BLaER1 (cell line): ENCODE measurements at regions not wholly inside any gene's neighbourhood (a gene's known extent, or its start where the extent isn't known, plus 50 kb on each side); places are given as distances from the start of the nearest gene placed in this dataset.
"Not testable (repeated sequence)": the region's sequence is repeated elsewhere in the genome, so short reads cannot be mapped to it uniquely, and the experiment has no call there.

Source experiments
- H3K27ac ChIP-seq: shearing (Covaris generic); formaldehyde crosslinking; 2 replicates; pipeline ENCODE4 v1.8.1; 2022
- H3K27me3 ChIP-seq: shearing (Covaris generic); formaldehyde crosslinking; 2 replicates; pipeline ENCODE4 v1.8.1; 2022
- H3K36me3 ChIP-seq: shearing (Covaris generic); formaldehyde crosslinking; 2 replicates; pipeline ENCODE4 v1.8.1; 2022
- H3K4me1 ChIP-seq: shearing (Covaris generic); formaldehyde crosslinking; 2 replicates; pipeline ENCODE4 v1.8.1; 2022
- H3K4me2 ChIP-seq: shearing (Covaris generic); formaldehyde crosslinking; 2 replicates; pipeline ENCODE4 v1.8.1; 2022
- H3K4me3 ChIP-seq: shearing (Covaris generic); formaldehyde crosslinking; 2 replicates; pipeline ENCODE4 v1.8.1; 2022
- H3K9ac ChIP-seq: shearing (Covaris generic); formaldehyde crosslinking; 2 replicates; pipeline ENCODE4 v1.8.1; 2022
- H3K9me3 ChIP-seq: shearing (Covaris generic); formaldehyde crosslinking; 2 replicates; pipeline ENCODE4 v1.8.1; 2022
- H4K20me1 ChIP-seq: shearing (Covaris generic); formaldehyde crosslinking; 2 replicates; pipeline ENCODE4 v1.8.1; 2022
- Cebpa-rat ChIP-seq: shearing (Covaris generic); IDR thresholded peaks from 2 replicates; pipeline ENCODE4 v1.8.1; 2022

DNA sequence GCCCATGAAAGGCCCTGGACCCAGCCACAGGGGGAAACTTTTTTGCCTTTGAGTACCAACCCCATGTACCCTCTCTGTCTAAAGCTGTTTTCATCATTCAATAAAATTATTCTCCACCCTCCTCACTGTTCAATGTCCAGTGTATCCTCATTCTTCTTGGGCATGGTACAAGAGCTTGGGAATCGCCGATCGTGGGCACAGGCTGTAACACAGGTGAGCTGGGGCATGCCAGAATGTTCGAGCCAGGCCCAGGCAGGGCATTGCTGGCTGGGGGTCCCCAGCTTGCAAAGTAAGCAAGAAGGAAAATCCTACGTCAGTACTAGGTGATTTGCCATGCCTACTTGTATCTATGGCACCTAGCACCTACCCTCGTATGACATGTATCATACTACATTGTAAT lies 162.1 kb upstream of the NOL4 start:
- TF ChIP-seq Cebpa-rat: no peak
- Histone ChIP-seq H3K4me1 (no peaks in the 10 kb centered on the region), H3K36me3 (no peaks in the 10 kb centered on the region), H3K27ac (no peak overlapping the region), H4K20me1 (no peaks in the 10 kb centered on the region), H3K4me2 (no peak overlapping the region), H3K9me3 (peaks cover 7% of the 10 kb centered on the region), H3K27me3 (no peaks in the 10 kb centered on the region), H3K4me3 (no peak overlapping the region), H3K9ac (no peak overlapping the region)

DNA sequence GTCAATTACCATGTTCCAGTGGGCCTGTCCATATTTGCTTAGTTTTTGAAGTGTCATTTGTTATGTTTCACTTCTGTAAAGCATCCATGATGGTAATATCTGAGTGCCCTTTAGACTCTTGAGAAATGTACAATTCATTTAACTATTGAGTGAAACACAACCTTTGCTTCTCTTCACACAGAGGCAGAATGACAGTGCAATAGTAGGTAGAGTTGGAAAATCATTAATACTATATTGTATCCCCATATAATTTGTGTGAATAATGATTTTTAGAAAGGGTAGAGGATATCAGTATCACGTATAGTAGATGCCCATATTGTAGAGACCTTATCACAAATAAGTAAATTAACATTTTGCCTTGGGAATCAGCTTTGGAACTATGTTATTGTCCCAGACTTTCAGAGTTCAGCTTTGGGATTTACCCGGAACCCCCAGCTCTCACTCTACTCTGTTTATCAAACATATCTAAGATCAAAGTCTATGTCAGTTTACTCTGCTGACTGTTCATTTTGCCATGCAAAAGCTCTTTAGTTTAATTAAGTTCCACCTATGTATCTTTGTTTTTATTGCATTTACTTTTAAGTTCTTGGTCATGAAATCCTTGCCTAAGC lies 172.7 kb upstream of the NOL4 start:
- no peak overlapping the region for H3K4me2 ChIP-seq
- no peak overlapping the region for H3K4me3 ChIP-seq
- no peak for TF ChIP-seq Cebpa-rat
- H3K9ac ChIP-seq: no peak overlapping the region
- no peak overlapping the region for H3K27ac ChIP-seq
- no peaks in the 10 kb centered on the region for H4K20me1 ChIP-seq
- no peaks in the 10 kb centered on the region for H3K27me3 ChIP-seq
- no peaks in the 10 kb centered on the region for H3K4me1 ChIP-seq
- H3K9me3 ChIP-seq: no peaks in the 10 kb centered on the region
- H3K36me3 ChIP-seq: no peaks in the 10 kb centered on the region

DNA sequence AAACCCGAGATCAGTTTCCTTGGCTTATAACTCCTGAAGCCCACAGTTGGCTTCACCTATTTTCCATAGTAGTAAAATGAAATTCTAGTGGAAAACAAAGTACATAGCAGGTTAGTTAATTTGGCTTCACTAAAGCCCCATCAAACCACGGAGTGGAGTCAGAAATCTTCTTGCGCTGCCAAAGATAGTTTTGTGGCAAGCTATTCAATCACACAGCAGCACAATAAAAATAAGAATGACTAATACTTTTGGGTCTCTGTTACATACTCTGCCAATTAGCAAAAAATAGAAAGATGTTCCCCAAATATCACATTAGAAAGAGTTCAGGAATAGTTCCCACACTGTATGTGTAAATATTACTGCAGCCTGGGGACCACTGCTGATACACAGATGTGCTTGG lies 175.2 kb upstream of the NOL4 start:
- Histone ChIP-seq H3K27me3 (no peaks in the 10 kb centered on the region), H3K36me3 (no peaks in the 10 kb centered on the region), H3K4me1 (no peaks in the 10 kb centered on the region), H4K20me1 (no peaks in the 10 kb centered on the region), H3K27ac (no peak overlapping the region), H3K9me3 (no peaks in the 10 kb centered on the region), H3K4me2 (no peak overlapping the region), H3K9ac (no peak overlapping the region), H3K4me3 (no peak overlapping the region)
- no peak for TF ChIP-seq Cebpa-rat

DNA sequence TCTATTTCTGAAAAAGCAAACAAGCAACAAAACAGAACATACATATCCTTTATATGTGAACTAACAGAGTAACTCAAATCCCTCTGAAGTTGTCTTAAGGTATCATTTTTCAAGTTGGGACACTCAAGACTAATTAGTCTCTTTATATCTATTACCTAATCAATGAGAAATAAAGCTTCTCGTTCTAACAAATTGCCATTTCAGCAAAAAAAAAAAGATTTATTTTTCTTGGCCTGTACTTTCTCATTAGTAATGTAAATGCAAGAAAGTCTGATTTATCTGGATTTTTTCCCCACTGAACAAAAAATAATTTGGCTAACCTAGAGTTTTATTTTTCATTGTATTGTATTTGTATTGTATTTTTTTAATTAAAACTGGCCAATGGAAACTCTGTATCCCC lies 176.1 kb upstream of the NOL4 start:
- H3K27ac ChIP-seq: no peak overlapping the region
- no peaks in the 10 kb centered on the region for H3K27me3 ChIP-seq
- TF ChIP-seq Cebpa-rat: no peak
- no peaks in the 10 kb centered on the region for H3K9me3 ChIP-seq
- H3K4me3 ChIP-seq: no peak overlapping the region
- H3K36me3 ChIP-seq: no peaks in the 10 kb centered on the region
- no peak overlapping the region for H3K4me2 ChIP-seq
- H3K4me1 ChIP-seq: no peaks in the 10 kb centered on the region
- no peaks in the 10 kb centered on the region for H4K20me1 ChIP-seq
- no peak overlapping the region for H3K9ac ChIP-seq

DNA sequence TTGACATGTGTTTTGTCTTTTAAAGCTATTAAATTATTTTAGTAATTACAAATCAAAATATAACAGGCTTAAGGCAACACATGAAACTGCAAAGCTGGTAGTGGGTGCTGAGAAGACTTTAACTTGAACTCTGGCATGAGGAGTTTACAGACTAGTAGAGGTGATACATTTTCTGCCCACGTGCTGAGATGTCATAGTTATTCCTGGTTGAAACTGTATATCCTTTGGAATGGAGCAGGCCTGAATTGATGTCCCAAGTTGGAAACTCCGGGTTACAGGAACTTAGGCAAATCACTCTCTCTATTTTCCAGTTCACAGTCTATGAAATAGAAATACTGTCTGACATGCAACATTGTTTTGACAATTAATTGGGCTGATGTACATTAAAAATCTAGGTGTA lies 177.1 kb upstream of the NOL4 start:
- Histone ChIP-seq H3K9me3 (no peaks in the 10 kb centered on the region), H3K36me3 (no peaks in the 10 kb centered on the region), H3K9ac (no peak overlapping the region), H3K4me3 (no peak overlapping the region), H3K4me1 (no peaks in the 10 kb centered on the region), H3K27me3 (no peaks in the 10 kb centered on the region), H3K27ac (no peak overlapping the region), H3K4me2 (no peak overlapping the region), H4K20me1 (no peaks in the 10 kb centered on the region)
- no peak for TF ChIP-seq Cebpa-rat

DNA sequence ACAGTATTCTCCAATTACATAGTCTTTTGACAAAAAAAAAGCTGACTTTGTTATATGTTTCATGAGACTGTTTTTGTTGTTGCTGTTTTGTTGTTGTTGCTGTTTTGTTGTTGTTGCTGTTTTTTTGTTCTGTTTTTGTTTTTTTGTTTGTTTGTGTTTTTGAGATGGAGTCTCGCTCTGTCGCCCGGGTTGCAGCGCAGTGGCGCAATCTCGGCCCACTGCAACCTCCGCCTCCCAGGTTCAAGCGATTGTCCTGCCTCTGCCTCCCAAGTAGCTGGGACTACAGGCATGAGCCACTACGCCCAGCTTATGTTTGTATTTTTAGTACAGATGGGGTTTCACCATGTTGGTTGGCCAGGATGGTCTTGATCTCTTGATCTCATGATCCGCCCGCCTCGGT lies 182.8 kb upstream of the NOL4 start:
- H3K4me3 ChIP-seq, H3K36me3 ChIP-seq, H3K4me1 ChIP-seq, H3K9ac ChIP-seq, H3K9me3 ChIP-seq, H3K27me3 ChIP-seq, H3K4me2 ChIP-seq, H3K27ac ChIP-seq, H4K20me1 ChIP-seq: not testable (repeated sequence)

DNA sequence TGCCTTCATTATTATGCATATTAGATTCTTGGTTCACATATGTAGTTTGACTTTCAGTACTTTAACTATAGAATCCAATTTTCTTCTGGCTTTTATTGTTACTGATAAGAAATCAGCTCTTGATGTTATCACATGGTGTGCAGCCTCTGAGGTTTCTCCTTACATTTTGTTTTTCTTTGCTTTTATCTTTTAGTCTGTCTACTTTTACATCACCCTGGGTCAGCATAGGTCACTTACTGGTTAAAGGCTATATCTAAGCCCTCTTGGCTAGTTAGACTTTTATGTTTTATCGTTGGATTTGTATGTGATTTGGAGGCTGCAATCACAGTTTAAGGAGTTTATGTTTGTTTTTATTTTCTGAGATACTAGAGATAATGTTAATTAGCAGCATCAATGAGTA lies 187.2 kb upstream of the NOL4 start:
- no peaks in the 10 kb centered on the region for H3K27me3 ChIP-seq
- no peaks in the 10 kb centered on the region for H3K36me3 ChIP-seq
- no peak overlapping the region for H3K9ac ChIP-seq
- no peak overlapping the region for H3K4me3 ChIP-seq
- no peak for TF ChIP-seq Cebpa-rat
- H3K4me2 ChIP-seq: no peak overlapping the region
- H3K4me1 ChIP-seq: no peaks in the 10 kb centered on the region
- H3K27ac ChIP-seq: no peak overlapping the region
- no peaks in the 10 kb centered on the region for H4K20me1 ChIP-seq
- no peaks in the 10 kb centered on the region for H3K9me3 ChIP-seq

DNA sequence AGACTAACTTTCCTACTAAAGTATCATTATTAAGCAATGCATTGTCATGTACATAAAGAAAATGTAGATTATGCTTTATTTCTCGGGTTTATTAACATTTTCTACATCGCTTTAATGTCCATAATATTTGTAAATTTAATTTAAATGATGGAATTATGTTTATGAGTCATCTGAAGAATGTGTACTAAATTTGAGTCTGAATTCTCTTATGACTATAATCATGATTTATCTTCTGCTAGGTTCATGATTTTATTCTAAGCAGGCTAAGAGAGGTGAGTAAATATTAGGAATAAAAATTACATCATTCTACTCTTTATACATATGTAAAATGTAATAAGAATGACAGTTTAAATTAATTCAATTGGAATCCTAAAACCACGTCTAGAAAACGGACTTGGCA lies 206.3 kb upstream of the NOL4 start:
- Histone ChIP-seq H3K27me3 (no peaks in the 10 kb centered on the region), H3K4me1 (no peaks in the 10 kb centered on the region), H3K27ac (no peak overlapping the region), H3K4me2 (no peak overlapping the region), H3K36me3 (no peaks in the 10 kb centered on the region), H3K9ac (no peak overlapping the region), H3K9me3 (no peaks in the 10 kb centered on the region), H3K4me3 (no peak overlapping the region), H4K20me1 (no peaks in the 10 kb centered on the region)
- no peak for TF ChIP-seq Cebpa-rat

DNA sequence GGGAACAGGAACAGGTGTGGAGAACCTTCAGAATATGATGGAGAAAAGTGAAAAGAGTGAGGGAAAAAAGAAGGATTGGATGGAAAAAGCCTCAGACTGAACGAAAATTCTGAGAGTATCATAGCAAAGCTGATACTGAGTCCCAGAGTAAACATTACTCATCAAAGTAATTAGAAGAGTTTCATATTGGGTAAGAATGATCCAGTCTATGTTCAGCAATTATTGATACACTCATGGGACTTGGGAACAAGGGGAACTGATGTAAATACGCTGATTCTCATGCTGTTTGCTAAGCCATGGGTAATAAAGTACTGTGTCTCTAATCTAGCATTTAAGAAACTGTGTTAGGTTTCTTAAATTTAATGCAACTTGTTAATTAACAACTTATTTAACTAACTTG lies 219.9 kb upstream of the NOL4 start:
- Histone ChIP-seq H3K27me3 (no peaks in the 10 kb centered on the region), H3K4me1 (no peaks in the 10 kb centered on the region), H3K36me3 (no peaks in the 10 kb centered on the region), H3K9ac (no peak overlapping the region), H3K4me3 (no peak overlapping the region), H3K27ac (no peak overlapping the region), H4K20me1 (no peaks in the 10 kb centered on the region), H3K9me3 (no peaks in the 10 kb centered on the region), H3K4me2 (no peak overlapping the region)
- no peak for TF ChIP-seq Cebpa-rat

DNA sequence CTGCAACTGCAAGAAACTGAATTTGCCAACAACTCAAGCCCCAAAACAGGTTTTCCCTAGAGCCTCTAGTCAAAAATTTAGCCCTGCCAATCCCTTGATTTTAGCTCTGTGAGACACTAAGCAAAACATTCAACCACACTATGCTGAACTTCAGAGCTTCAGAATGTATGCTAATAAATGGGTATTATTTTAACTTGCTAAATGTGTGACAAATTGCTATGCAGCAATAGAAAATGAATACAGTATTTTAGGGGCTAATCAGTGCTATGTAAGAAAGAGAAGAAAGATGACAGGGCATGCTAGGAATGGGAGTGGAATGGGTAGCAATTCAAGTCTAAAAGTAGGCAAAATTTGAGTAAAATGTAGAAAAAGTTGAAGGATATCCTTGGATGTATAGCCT lies 223.9 kb upstream of the NOL4 start:
- no peaks in the 10 kb centered on the region for H3K27me3 ChIP-seq
- no peaks in the 10 kb centered on the region for H3K36me3 ChIP-seq
- H3K9ac ChIP-seq: no peak overlapping the region
- H3K9me3 ChIP-seq: no peaks in the 10 kb centered on the region
- no peak overlapping the region for H3K4me3 ChIP-seq
- H3K4me1 ChIP-seq: no peaks in the 10 kb centered on the region
- no peak for TF ChIP-seq Cebpa-rat
- no peaks in the 10 kb centered on the region for H4K20me1 ChIP-seq
- no peak overlapping the region for H3K4me2 ChIP-seq
- no peak overlapping the region for H3K27ac ChIP-seq

DNA sequence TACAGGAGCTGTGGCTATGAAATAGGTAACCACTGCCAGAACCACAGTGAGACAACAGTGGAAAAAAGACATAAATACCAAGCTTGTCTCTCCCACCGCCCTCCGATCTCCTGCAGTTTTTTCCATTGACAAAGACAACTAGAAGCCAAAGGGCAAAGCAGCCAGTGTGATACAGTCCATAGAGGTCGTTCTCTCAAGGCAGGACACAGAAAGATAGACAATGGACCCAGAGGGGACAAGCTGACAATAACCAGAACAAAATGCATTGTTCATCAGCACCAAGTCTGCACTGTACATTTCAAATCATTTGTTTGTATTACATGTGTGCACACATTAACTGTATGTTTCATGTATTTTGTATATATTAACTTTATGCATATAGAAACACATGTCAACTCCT lies 233.0 kb upstream of the NOL4 start:
- no peaks in the 10 kb centered on the region for H3K27me3 ChIP-seq
- peaks cover 4% of the 10 kb centered on the region; the same call in 1 of the 2 replicates for H3K9me3 ChIP-seq
- H4K20me1 ChIP-seq: no peaks in the 10 kb centered on the region
- no peak overlapping the region for H3K27ac ChIP-seq
- H3K4me3 ChIP-seq: no peak overlapping the region
- no peak overlapping the region for H3K9ac ChIP-seq
- H3K36me3 ChIP-seq: no peaks in the 10 kb centered on the region
- H3K4me2 ChIP-seq: no peak overlapping the region
- no peak for TF ChIP-seq Cebpa-rat
- no peaks in the 10 kb centered on the region for H3K4me1 ChIP-seq
